ENCODE measurements at regions not wholly inside any gene's neighbourhood (a gene's known extent, or its start where the extent isn't known, plus 50 kb on each side); places are given as distances from the start of the nearest gene placed in this dataset.

DNA sequence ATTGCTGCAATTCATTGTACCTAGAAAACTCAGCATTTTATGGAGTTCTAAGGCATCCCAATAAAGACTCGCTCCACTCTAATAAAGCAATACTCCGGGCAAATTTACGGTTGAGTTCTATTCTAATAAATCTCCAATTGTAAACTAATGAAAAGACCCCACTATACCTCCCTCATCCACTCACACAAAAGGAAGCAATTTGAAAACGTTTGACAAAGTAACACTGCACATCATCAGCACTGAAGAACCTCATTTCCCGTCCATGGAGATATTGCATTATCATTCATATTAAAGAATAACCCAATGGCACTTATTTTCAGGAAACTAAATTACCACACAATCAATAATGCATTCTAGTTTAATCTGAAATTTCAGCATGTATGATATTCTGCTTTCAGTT lies 111.0 kb upstream of the LMO3 start:
- no peak for DNase-seq (ENCODE audit: low read depth in 2 of 2)

DNA sequence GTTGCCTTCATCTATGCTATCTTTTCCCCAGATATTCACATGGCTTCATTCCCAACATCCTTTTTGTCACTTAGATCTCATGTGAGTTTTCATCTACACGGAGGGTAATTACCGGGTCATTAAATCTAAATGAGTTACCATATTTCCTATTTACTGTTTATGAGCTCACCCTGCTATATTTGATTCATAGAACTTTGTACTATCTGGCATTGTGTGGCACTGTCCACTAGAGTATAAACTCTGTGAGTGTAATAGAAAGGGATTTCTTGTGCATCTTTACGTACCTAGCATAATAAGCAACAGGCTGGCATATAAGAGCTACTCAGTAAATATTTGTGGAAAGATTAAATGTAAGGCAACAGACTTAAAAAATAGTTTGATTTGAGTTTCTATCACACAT lies 86.1 kb upstream of the LMO3 start:
- no peak for DNase-seq (ENCODE audit: low read depth in 2 of 2)

DNA sequence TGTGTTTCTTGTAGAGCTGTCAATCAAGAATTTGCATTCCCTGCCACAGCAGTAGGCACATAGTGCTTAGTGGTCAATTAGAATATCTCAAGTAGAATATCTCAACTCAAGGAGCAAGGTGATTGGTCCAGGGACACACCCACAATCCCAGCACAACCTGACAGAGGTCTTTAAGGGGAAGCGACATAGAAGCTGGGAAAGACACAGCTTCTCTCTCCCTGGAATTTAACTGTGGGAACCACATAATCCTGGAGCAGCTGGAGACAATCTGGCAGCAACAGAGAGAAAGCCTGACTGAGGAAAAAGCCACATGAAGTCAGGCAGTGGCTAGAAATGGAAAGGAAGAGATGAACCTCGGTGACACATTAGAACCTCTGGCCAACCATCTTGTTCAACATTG lies 85.7 kb upstream of the LMO3 start:
- DNase-seq (ENCODE audit: low read depth in 2 of 2) = no peak

DNA sequence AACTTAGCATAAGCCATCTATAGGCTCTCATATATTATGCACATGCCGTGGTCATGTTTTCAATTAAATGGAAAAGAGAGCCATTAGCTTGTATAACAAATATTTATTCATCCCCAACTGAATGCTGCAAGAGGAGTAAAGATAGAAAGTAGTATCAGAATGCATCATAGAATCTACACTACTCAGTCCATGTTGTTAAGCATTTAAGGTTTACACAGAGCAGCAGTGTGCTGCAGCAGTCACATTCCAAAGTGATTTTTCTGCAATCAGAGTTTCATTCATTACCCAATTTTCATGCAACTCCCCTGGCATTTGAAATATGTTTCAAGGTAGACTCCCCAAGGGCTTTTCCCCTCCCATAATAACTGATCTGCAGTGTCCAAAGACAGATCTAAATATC lies 82.2 kb upstream of the LMO3 start:
- no peak for DNase-seq (ENCODE audit: low read depth in 2 of 2)

DNA sequence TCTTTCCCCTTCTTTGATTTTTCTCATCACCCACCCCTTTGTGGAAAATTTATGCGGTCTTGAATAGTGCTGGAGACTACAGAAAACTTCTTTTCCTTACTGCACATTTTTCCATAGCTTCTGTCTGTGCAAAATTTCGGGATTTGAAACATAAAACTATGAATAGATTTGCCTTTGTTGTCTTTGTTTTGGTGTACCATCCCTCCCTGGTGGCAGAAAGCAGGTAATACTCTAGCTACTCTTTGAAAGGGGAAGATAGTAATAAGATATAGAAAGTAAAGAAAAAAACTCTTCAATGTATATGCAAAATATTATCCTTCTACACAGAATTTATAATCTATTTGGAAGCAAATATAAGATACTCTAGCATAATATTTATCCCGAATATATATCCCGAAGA lies 79.1 kb upstream of the LMO3 start:
- DNase-seq (ENCODE audit: low read depth in 2 of 2) = no peak

DNA sequence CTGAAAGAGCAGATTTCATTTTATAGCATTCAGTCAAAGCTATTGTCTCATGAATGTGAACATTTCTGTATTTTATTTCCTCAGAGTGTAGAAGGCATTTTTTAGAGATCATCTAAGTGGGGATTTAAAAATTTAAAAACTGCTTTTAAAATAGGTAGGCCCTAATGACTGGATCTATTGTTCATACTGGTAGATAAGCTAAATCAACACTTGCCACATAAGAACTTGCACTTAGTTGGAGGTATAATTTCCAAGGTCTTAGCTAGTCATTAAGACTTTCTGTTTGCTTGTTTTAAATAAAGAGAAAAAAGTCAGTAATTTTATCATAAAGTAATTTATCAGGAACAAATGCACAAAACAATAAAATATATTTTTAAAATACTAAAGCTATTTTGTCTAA lies 75.2 kb upstream of the LMO3 start:
- DNase-seq (ENCODE audit: low read depth in 2 of 2) = no peak

DNA sequence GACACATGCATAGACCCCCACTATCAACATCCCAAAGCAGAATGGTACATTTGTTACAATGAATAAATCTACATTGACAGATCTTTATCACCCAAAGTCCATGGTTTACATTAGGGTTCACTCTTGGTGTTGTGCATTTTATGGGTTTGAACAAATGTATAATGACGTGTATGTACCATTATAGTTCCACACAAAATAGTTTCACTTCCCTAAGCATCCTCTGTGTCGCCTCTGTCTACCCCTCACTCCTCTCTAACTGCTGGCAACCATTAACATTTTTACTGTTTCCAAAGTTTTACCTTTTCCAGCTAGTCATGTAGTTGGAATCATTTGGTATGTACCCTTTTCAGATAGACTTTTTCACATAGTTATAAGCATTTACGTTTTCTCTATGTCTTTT lies 69.5 kb upstream of the LMO3 start:
- no peak for DNase-seq (ENCODE audit: low read depth in 2 of 2)

DNA sequence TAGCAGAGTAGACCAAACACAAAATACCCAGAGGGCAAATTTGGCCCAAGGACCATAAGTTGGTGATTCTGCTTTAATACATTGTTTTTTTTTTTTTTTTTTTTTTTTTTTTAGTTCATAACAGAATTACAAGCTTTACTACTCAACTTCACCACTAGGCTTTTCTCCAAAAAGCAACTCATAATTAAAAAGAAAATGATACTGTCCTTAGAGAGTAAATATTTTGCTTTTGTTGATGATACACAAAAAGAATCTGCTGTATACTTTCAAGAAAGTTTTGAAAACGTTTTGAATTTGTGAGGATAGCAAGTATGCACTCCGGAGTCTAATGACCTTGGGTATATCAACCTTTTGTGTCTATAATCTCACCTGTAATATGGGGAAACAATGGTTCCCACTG lies 68.9 kb upstream of the LMO3 start:
- DNase-seq (ENCODE audit: low read depth in 2 of 2) = no peak

DNA sequence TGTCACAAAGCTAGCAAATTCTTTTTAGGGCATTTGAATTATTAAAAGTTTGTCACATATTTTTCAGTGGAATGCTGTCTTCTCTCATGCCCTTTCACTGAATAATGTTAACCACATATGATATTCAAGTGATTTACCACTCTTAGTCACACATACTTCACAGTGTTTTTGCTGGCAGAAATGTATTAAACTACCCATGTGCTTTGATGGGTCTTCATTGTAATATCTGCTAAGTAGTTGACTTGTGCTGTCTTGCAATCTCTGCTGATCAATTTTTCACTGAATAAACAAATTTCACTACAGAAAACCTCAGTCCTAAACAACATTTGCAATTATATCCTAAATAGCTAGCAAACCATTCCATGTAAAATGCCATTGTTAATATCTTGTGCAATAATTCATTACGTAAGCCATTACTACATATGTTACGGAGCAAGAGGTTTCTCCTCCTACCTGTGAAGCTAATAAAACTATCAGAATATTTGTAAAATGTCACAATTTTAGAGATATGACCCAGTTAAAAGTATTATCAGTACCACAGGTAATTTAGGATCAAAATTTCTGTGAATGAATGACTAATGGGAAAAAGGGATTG lies 64.6 kb upstream of the LMO3 start:
- DNase-seq (ENCODE audit: low read depth in 2 of 2) = no peak

DNA sequence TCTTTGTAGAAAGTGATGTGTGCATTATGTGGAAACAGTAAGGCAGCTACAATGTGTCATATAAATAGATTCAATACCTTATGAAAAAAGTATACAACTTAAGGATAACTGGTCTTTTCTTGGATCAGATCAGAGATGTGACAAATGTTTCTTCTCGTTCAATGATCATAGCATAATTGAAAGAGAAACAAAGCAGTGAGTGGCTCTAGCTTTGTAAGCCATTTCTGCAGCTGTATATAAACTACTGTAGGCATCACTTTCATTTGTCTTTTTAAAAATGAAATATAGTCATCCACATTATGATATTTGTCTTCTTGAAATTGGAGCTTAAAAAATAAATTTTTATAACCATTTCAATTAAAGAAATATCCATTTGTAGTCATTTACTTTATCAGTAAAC lies 63.8 kb upstream of the LMO3 start:
- no peak for DNase-seq (ENCODE audit: low read depth in 2 of 2)

DNA sequence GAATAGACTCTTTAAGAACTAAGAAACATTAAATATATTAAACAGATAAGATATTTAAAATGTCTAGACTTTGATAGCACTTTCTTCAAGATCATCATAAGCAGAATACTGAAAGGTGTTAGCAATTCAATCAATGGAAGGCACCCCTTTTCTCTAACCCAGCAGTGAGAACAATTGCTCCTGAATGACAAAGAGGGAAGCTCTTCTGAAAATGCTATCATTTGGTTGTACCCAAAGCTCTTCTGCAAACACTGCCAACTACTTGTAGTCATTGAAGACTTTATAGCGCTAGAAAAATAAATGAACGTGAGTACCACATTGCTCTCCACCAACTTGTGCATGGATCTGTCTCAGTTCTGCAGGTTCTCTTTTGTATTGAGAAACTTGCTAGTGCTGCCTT lies 62.2 kb upstream of the LMO3 start:
- no peak for DNase-seq (ENCODE audit: low read depth in 2 of 2)

DNA sequence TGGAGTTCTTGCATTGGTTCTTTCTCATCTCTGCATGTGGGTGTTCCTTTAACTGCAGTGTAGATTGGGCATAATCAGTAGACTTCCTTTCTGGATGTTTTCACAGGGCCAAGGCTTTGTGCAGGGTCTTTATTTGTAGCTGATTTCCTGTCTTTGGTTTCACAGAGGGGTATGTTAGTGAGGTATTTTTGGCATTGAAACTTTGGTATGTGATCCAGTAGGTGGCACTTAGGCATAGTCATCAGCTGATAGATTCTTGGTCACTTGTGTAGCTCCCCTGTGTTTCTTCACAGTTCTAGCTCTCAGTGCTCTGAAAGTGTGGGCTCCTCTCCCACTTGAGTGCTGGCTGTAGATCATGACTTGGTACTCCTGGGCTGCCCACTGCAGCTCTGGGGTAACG lies 52.7 kb upstream of the LMO3 start:
- no peak for DNase-seq (ENCODE audit: low read depth in 2 of 2)

All from lung microvascular endothelial cell (primary cell).